ENCODE measurements at regions not wholly inside any gene's neighbourhood (a gene's known extent, or its start where the extent isn't known, plus 50 kb on each side); places are given as distances from the start of the nearest gene placed in this dataset.

- TF ChIP-seq CTCF (IDR thresholded peaks at IDR 0.05) (no peak), POLR2A (IDR thresholded peaks at IDR 0.05) (no peak)
These were observed 229.9 kb upstream of the CIBAR2 start for GRCh38 chr16:85341972-85342695.

Measured in thyroid gland (tissue), 4 donors.